ENCODE measurements at regions not wholly inside any gene's neighbourhood (a gene's known extent, or its start where the extent isn't known, plus 50 kb on each side); places are given as distances from the start of the nearest gene placed in this dataset.

- Histone ChIP-seq H3K9me2 (ENCODE audit: insufficient read depth) (no peaks in the 10 kb centered on the region), H2AFZ (no peak overlapping the region), H3K9me3 (ENCODE audit: insufficient read depth, low read depth) (no peaks in the 10 kb centered on the region), H3K4me3 (peak overlapping the region; percentile 48; the same call in 1 of the 2 replicates), H3F3A (ENCODE audit: insufficient read depth, low read depth) (peaks cover 65% of the 10 kb centered on the region), H3K36me3 (ENCODE audit: low read depth) (no peaks in the 10 kb centered on the region), H3K79me2 (ENCODE audit: low read depth) (peaks cover 54% of the 10 kb centered on the region), H3K27me3 (ENCODE audit: insufficient read depth, low read depth) (no peaks in the 10 kb centered on the region), H3K4me2 (peak overlapping the region; percentile 78), H4K20me1 (ENCODE audit: insufficient read depth) (no peaks in the 10 kb centered on the region), H3K27ac (peak overlapping the region; percentile 98), H3K4me1 (replicated peaks; ENCODE audit: insufficient read depth) (peaks cover 87% of the 10 kb centered on the region)
- CTCF ChIA-PET: interaction anchor here (0.8 kb wide), 1 partner anchor 25 kb away, joined by 3 read pairs; no protein-coding TSS in a partner anchor
- TF ChIP-seq CTCF (conservative IDR thresholded peaks at IDR 0.05): no peak
- TF ChIP-seq EZH2 (IDR thresholded peaks at IDR 0.05; ENCODE audit: low read depth): no peak
- POLR2A ChIA-PET (ENCODE audit: unreplicated experiment): interaction anchor here (0.6 kb wide), 1 partner anchor 405 kb away, joined by 35 read pairs; the partner anchor contains the start of gene GTPBP2
- no TSS peak for BruUV-seq (replicated peaks)
- intact Hi-C loops (cut with micrococcal nuclease; ENCODE audit: unreplicated experiment): loop anchor here (1.0 to 2.0 kb wide), 3 partner anchors 9 to 261 kb away; no protein-coding TSS in a partner anchor
- peak; percentile 87 to 94 for DNase-seq
These were observed 92.8 kb downstream of the MRPL14 start for GRCh38 chr6:44034391-44034861.

- no peak overlapping the region for H2AFZ ChIP-seq
- H3K9me3 ChIP-seq (ENCODE audit: insufficient read depth, low read depth): no peaks in the 10 kb centered on the region
- TF ChIP-seq EZH2 (IDR thresholded peaks at IDR 0.05; ENCODE audit: low read depth): no peak
- no peak for TF ChIP-seq CTCF (conservative IDR thresholded peaks at IDR 0.05)
- H3K27me3 ChIP-seq (ENCODE audit: insufficient read depth, low read depth): no peaks in the 10 kb centered on the region
- intact Hi-C loops (cut with micrococcal nuclease; ENCODE audit: unreplicated experiment): no loop called here
- no peaks in the 10 kb centered on the region for H3K36me3 ChIP-seq (ENCODE audit: low read depth)
- POLR2A ChIA-PET (ENCODE audit: unreplicated experiment): interaction anchor here (0.6 kb wide), 1 partner anchor 98 kb away, joined by 3 read pairs; no protein-coding TSS in a partner anchor
- H3K4me3 ChIP-seq: no peak overlapping the region
- peaks cover 57% of the 10 kb centered on the region for H3K79me2 ChIP-seq (ENCODE audit: low read depth)
- H3K4me1 ChIP-seq (replicated peaks; ENCODE audit: insufficient read depth): peaks cover 72% of the 10 kb centered on the region
- no peaks in the 10 kb centered on the region for H4K20me1 ChIP-seq (ENCODE audit: insufficient read depth)
- CTCF ChIA-PET: no interaction called here
- no peaks in the 10 kb centered on the region for H3K9me2 ChIP-seq (ENCODE audit: insufficient read depth)
- no TSS peak for BruUV-seq (replicated peaks)
- H3K27ac ChIP-seq: peak overlapping the region; percentile 98; the same call in 1 of the 2 replicates
- H3F3A ChIP-seq (ENCODE audit: insufficient read depth, low read depth): peaks cover 62% of the 10 kb centered on the region
- no peak for DNase-seq
- peak overlapping the region; percentile 78 for H3K4me2 ChIP-seq
These were observed 96.3 kb downstream of the MRPL14 start for GRCh38 chr6:44030812-44031454.

GRCh38 chr6:44029444-44030185 lies 97.6 kb downstream of the MRPL14 start:
- H3K4me3 ChIP-seq: no peak overlapping the region
- no peaks in the 10 kb centered on the region for H3K9me3 ChIP-seq (ENCODE audit: insufficient read depth, low read depth)
- no peaks in the 10 kb centered on the region for H3K36me3 ChIP-seq (ENCODE audit: low read depth)
- TF ChIP-seq CTCF (conservative IDR thresholded peaks at IDR 0.05) (no peak), EZH2 (IDR thresholded peaks at IDR 0.05; ENCODE audit: low read depth) (no peak)
- CTCF ChIA-PET: no interaction called here
- DNase-seq: no peak
- BruUV-seq (replicated peaks): no TSS peak
- H4K20me1 ChIP-seq (ENCODE audit: insufficient read depth): no peaks in the 10 kb centered on the region
- no peak overlapping the region for H3K27ac ChIP-seq
- H3K4me1 ChIP-seq (replicated peaks; ENCODE audit: insufficient read depth): peaks cover 73% of the 10 kb centered on the region
- no peak overlapping the region for H2AFZ ChIP-seq
- POLR2A ChIA-PET (ENCODE audit: unreplicated experiment): interaction anchor here (0.6 kb wide), 1 partner anchor 22 kb away, joined by 4 read pairs; no protein-coding TSS in a partner anchor
- H3K4me2 ChIP-seq: peak overlapping the region; percentile 39
- H3F3A ChIP-seq (ENCODE audit: insufficient read depth, low read depth): peaks cover 50% of the 10 kb centered on the region
- peaks cover 64% of the 10 kb centered on the region for H3K79me2 ChIP-seq (ENCODE audit: low read depth)
- no peaks in the 10 kb centered on the region for H3K27me3 ChIP-seq (ENCODE audit: insufficient read depth, low read depth)
- intact Hi-C loops (cut with micrococcal nuclease; ENCODE audit: unreplicated experiment): no loop called here
- H3K9me2 ChIP-seq (ENCODE audit: insufficient read depth): no peaks in the 10 kb centered on the region

Measured in PC-9 (cell line).